Gastroesophageal sphincter (tissue), 4 donors: ENCODE measurements at regions not wholly inside any gene's neighbourhood (a gene's known extent, or its start where the extent isn't known, plus 50 kb on each side); places are given as distances from the start of the nearest gene placed in this dataset.

Source experiments
- ATAC-seq: fragments of 150-250 bp; one replicate; pipeline ENCODE4 v1.9.1; 2016; ENCODE audit warnings: mild to moderate bottlenecking, moderate library complexity
- H3K27ac ChIP-seq, 4 donors: fragments of 200-600 bp; sonication (generic) in 3 of 4; 1 replicate in 3 of 4; 2 replicates in 1 of 4; pipeline ENCODE4 v1.5.1; 2016 to 2019
- H3K27me3 ChIP-seq: fragments of 200-600 bp; sonication (generic); one replicate; pipeline ENCODE4 v1.5.1; 2019
- H3K36me3 ChIP-seq, 2 donors: fragments of 200-600 bp; sonication (generic); one replicate each; pipeline ENCODE4 v1.5.1; 2019; ENCODE audit warnings: control low read depth in 1 of 2
- H3K4me1 ChIP-seq, 3 donors: fragments of 200-600 bp; sonication (generic); 1 replicate in 2 of 3; 2 replicates in 1 of 3; pipeline ENCODE4 v1.5.1; 2016 to 2019; ENCODE audit warnings: control low read depth in 2 of 3
- H3K4me3 ChIP-seq, 2 donors: fragments of 200-600 bp; sonication (generic); one replicate each; pipeline ENCODE4 v1.5.1; 2019; ENCODE audit warnings: mild to moderate bottlenecking in 1 of 2, moderate library complexity in 1 of 2
- H3K9me3 ChIP-seq, 3 donors: fragments of 200-600 bp; sonication (generic); one replicate each; pipeline ENCODE4 v1.5.1; 2017 to 2019; ENCODE audit warnings: control low read depth in 2 of 3
- EP300 ChIP-seq: sonication (generic); formaldehyde crosslinking; IDR thresholded peaks from one replicate; pipeline ENCODE4 v1.6.1; 2017; ENCODE audit warnings: antibody characterized with exemption, mild to moderate bottlenecking
- POLR2A ChIP-seq, 2 donors: fragments of 450-650 bp; IDR thresholded peaks; one replicate each; pipeline ENCODE4 v1.6.1; 2017; ENCODE audit warnings: antibody characterized with exemption in 2 of 2, mild to moderate bottlenecking in 2 of 2, moderate library complexity in 1 of 2
- POLR2AphosphoS5 ChIP-seq: sonication (generic); formaldehyde crosslinking; IDR thresholded peaks from one replicate; pipeline ENCODE4 v1.6.1; 2017; ENCODE audit warnings: antibody characterized with exemption
- WGBS, 2 donors: methylation state at CpG; one replicate each; pipeline ENCODE4 v1.1.5; 2018; ENCODE audit warnings: low coverage in 1 of 2; 5-methylcytosine and 5-hydroxymethylcytosine counted together
- TF ChIP-seq, protein P1 (sequence below), 4 experiments: fragments of 200-600 bp in 2 of 4; fragments of 450-650 bp in 2 of 4; sonication (generic) in 1 of 4; IDR thresholded peaks; one replicate each; pipeline ENCODE4 v1.5.1; 2017 to 2019; ENCODE audit warnings: antibody characterized with exemption in 4 of 4, mild to moderate bottlenecking in 2 of 4, moderate library complexity in 2 of 4

DNA sequence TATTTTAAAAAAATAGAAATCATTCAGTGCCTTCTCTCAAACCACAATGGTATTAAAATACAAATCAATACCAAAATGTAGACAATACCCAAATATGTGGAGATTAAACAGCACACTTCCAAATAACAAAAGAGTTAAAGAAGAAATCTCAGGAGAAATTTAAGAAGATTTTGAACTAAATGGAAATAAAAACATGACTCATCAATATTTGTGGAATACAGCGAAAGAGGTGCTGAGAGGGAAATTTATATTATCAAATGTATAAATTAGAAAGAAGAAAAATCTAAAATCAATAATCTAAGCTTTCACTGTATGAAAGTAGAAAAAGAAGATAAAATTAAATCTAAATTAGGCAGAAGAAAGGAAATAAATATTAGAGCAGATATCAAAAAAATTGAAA is 233.1 kb downstream of the RPIA start:
- 93 to 100% methylated on average over 1 of the region's 1 CpG for WGBS, 2 donors
- TF ChIP-seq POLR2A (IDR thresholded peaks at IDR 0.05) (no peak), POLR2AphosphoS5 (no peak), EP300 (no peak)
- TF ChIP-seq, protein P1, sequence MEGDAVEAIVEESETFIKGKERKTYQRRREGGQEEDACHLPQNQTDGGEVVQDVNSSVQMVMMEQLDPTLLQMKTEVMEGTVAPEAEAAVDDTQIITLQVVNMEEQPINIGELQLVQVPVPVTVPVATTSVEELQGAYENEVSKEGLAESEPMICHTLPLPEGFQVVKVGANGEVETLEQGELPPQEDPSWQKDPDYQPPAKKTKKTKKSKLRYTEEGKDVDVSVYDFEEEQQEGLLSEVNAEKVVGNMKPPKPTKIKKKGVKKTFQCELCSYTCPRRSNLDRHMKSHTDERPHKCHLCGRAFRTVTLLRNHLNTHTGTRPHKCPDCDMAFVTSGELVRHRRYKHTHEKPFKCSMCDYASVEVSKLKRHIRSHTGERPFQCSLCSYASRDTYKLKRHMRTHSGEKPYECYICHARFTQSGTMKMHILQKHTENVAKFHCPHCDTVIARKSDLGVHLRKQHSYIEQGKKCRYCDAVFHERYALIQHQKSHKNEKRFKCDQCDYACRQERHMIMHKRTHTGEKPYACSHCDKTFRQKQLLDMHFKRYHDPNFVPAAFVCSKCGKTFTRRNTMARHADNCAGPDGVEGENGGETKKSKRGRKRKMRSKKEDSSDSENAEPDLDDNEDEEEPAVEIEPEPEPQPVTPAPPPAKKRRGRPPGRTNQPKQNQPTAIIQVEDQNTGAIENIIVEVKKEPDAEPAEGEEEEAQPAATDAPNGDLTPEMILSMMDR (IDR thresholded peaks at IDR 0.05), result no peak
- no peak for ATAC-seq
- no peaks in the 10 kb centered on the region for H3K9me3 ChIP-seq
- no peak overlapping the region for H3K27ac ChIP-seq
- no peaks in the 10 kb centered on the region for H3K4me1 ChIP-seq
- no peaks in the 10 kb centered on the region for H3K36me3 ChIP-seq
- H3K4me3 ChIP-seq, result no peak overlapping the region
- H3K27me3 ChIP-seq, result peaks cover 7% of the 10 kb centered on the region

DNA sequence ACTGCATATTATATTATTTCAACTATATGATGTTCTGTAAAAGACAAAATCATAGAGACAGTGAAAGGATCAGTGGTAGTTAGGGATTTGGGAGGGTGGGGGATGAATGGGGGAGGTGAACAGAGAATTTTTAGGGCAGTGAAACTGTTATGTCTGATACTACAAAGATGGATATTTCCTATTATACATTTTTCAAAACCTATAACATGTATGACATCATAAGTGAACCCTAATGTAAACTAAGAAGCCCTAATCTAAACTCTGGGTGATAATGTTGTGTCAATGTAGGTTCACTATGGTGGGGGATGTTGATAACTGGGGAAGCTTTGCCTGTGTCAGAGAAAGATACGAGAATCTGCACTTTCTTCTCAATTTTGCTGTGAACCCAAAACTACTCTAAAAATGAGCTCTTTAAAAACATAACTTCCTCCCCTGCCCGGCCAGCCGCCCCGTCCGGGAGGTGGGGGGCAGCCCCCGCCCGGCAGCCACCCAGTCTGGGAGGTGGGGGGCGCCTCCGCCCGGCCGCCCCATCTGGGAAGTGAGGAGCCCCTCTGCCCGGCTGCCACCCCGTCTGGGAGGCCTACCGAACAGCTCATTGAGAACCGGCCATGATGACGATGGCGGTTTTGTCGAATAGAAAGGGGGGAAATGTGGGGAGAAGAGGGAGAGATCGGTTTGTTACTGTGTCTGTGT is 234.4 kb downstream of the RPIA start:
- 78 to 88% methylated on average over 2 to 5 of the region's 19 CpGs for WGBS, 2 donors
- Histone ChIP-seq H3K27me3 (no peaks in the 10 kb centered on the region), H3K27ac (no peak overlapping the region), H3K4me1 (no peaks in the 10 kb centered on the region), H3K9me3 (no peaks in the 10 kb centered on the region), H3K4me3 (no peak overlapping the region), H3K36me3 (no peaks in the 10 kb centered on the region)
- no peak for ATAC-seq
- TF ChIP-seq EP300 (no peak), POLR2AphosphoS5 (no peak), POLR2A (IDR thresholded peaks at IDR 0.05) (no peak)
- TF ChIP-seq, protein P1 (IDR thresholded peaks at IDR 0.05), result no peak

DNA sequence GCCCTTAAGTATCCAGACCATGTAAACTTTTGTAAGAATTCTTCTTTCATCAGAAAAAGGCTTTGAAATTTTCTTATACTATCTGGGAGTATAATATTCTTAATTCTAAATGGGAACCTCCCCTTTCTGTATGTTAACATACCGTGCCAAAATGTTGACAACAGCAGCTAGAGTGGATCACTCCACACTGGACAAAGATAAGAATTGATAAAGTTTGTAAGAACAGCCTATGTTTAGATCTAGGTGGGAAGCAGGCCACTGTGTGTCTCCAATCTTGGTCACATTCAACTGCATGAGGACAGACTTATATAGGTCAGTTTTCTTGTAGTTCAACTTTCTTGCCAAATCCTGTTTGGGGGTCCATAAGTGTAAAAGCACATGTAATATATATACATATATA is 235.7 kb downstream of the RPIA start:
- no peak for ATAC-seq
- H3K27me3 ChIP-seq, result no peaks in the 10 kb centered on the region
- H3K9me3 ChIP-seq, result no peaks in the 10 kb centered on the region
- H3K4me1 ChIP-seq, result no peaks in the 10 kb centered on the region
- no peaks in the 10 kb centered on the region for H3K36me3 ChIP-seq
- WGBS, 2 donors, result 9 to 38% methylated on average over 1 of the region's 1 CpG
- TF ChIP-seq EP300 (no peak), POLR2A (IDR thresholded peaks at IDR 0.05) (no peak), POLR2AphosphoS5 (no peak)
- TF ChIP-seq, protein P1 (IDR thresholded peaks at IDR 0.05), result no peak
- H3K4me3 ChIP-seq, result no peak overlapping the region
- no peak overlapping the region for H3K27ac ChIP-seq

DNA sequence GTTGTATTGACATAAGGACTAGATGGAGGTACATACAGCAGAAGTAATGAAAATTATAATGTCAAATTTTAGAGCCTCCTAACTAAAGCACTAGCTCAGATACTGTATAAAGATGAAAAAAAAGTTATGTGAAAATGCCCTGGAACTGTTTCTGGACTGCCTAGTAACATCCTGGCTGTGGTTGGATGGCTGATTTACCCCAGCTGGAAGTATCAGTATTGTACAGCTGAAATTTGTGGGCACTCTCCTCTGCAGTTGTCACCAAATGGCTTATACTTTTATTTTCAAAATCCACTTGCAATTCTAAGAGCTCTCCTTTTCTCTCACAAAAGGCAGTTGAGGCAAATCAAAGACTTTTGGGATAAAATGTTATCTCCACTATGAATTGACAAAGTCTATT is 239.2 kb downstream of the RPIA start:
- H3K4me3 ChIP-seq, result no peak overlapping the region
- no peaks in the 10 kb centered on the region for H3K4me1 ChIP-seq
- H3K36me3 ChIP-seq, result no peaks in the 10 kb centered on the region
- H3K27me3 ChIP-seq, result no peaks in the 10 kb centered on the region
- ATAC-seq, result no peak
- H3K9me3 ChIP-seq, result no peaks in the 10 kb centered on the region
- no peak for TF ChIP-seq EP300
- TF ChIP-seq POLR2A (IDR thresholded peaks at IDR 0.05), result no peak
- TF ChIP-seq, protein P1 (IDR thresholded peaks at IDR 0.05), result no peak
- no peak for TF ChIP-seq POLR2AphosphoS5
- no peak overlapping the region for H3K27ac ChIP-seq

DNA sequence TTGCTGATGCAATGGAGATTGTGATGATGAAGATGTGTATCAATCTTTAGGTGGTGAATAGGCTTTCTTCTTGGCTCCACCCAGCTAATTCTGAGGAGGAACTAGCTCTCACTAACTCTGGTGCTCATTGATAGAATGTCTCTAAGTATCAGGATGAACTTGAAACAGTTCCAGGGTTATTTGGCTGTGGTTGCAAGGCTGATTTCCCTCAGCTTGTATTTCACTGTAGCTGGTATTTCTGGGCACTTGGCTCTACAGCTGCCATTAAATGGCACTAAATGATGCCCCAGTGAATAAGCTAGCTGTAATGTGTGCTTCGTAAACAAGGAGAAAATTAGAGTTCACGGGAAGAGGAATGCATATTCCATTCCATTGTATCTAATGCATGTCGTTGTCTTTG is 241.2 kb downstream of the RPIA start:
- no peak for ATAC-seq
- Histone ChIP-seq H3K9me3 (no peaks in the 10 kb centered on the region), H3K4me3 (no peak overlapping the region), H3K36me3 (no peaks in the 10 kb centered on the region), H3K27ac (no peak overlapping the region), H3K27me3 (no peaks in the 10 kb centered on the region), H3K4me1 (no peaks in the 10 kb centered on the region)
- TF ChIP-seq POLR2A (IDR thresholded peaks at IDR 0.05), result no peak
- no peak for TF ChIP-seq POLR2AphosphoS5
- no peak for TF ChIP-seq EP300
- TF ChIP-seq, protein P1 (IDR thresholded peaks at IDR 0.05), result no peak
- WGBS, 2 donors, result 52% methylated on average over 3 of the region's 3 CpGs; no CpG with 5 or more reads in 1 of the 2 donors
